ENCODE measurements at regions not wholly inside any gene's neighbourhood (a gene's known extent, or its start where the extent isn't known, plus 50 kb on each side); places are given as distances from the start of the nearest gene placed in this dataset.
"Not testable (repeated sequence)": the region's sequence is repeated elsewhere in the genome, so short reads cannot be mapped to it uniquely, and the experiment has no call there.

DNA sequence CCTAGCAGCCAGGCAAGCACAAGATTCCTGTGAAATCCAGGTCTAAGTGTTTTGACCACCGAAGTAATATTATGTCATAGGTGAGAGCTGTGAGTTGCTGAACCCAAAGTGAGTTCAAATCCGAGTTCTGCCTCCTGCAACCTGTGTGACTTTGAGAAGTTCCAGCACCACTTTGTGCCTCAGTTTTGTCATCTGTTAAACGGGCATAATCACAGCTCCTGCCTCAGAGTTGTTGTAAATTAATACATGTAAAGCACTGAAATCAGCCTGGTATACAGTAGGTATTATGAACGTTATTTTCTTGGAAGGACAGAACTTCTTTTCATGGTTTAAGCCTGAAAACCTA lies 152.5 kb upstream of the ALDH3B2 start:
- not testable (repeated sequence) for H3K9me3 Mint-ChIP-seq (ENCODE audit: unreplicated experiment); H3K27me3 Mint-ChIP-seq (ENCODE audit: unreplicated experiment); DNase-seq; H3K4me3 Mint-ChIP-seq (ENCODE audit: unreplicated experiment); H3K36me3 Mint-ChIP-seq (ENCODE audit: unreplicated experiment); H3K27ac Mint-ChIP-seq (ENCODE audit: unreplicated experiment)
- H3K4me1 Mint-ChIP-seq (ENCODE audit: low read depth, unreplicated experiment): peaks cover 11% of the 10 kb centered on the region

DNA sequence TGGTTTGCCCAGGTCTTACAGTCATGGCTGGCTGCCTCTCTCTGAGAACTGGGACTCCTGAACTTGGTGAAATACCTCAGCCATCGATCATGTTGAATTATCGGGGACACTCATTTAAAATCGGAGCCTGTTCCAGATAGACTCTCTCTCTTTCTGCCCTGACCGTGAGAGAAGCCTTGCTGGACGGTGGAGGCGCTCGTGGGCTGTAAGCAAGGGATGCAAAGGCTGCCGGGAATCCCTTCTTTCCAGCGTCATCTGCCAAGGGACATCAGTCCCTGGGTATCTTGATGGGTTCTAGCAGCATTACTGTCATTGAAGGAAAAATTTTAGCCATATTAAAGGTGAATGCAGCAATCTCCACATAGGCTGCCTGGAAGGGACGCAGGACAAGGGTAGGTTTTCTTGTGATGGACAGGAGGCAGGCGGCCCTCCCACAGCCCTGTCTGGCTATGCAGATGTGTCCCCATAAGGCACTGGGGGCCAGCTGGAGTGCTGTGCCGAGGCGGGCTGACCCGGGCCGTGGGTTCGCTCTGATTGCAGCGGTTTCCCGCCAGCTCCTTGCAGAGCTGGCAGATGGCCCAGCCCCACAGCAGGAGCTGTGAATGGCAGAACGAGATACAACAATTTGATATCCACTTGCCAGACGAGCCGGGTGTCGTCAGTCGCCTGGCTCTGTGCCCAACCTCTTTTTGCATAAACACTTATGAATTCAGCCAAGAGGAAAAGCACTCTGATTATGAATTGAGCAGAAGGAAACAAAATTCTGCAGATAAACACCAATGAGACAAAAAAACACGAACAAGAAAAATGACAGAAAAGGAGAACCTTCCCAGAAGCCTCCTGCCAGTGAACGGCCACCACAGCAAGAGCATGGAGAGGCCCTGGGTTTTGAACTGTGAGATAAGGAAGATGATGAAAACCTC lies 151.9 kb upstream of the ALDH3B2 start:
- not testable (repeated sequence) for H3K27me3 Mint-ChIP-seq (ENCODE audit: unreplicated experiment); H3K9me3 Mint-ChIP-seq (ENCODE audit: unreplicated experiment); H3K36me3 Mint-ChIP-seq (ENCODE audit: unreplicated experiment)
- peak; percentile 59 for DNase-seq
- Mint-ChIP-seq H3K27ac (ENCODE audit: unreplicated experiment) (peak overlapping the region; percentile 57), H3K4me1 (ENCODE audit: low read depth, unreplicated experiment) (peaks cover 11% of the 10 kb centered on the region), H3K4me3 (ENCODE audit: unreplicated experiment) (peak overlapping the region; percentile 2)

- not testable (repeated sequence) for H3K4me3 Mint-ChIP-seq (ENCODE audit: unreplicated experiment); H3K9me3 Mint-ChIP-seq (ENCODE audit: unreplicated experiment); H3K4me1 Mint-ChIP-seq (ENCODE audit: low read depth, unreplicated experiment); DNase-seq; H3K27me3 Mint-ChIP-seq (ENCODE audit: unreplicated experiment); H3K36me3 Mint-ChIP-seq (ENCODE audit: unreplicated experiment); H3K27ac Mint-ChIP-seq (ENCODE audit: unreplicated experiment)
Measured at GRCh38 chr11:67824861-67825260, 150.4 kb upstream of the ALDH3B2 start.

DNA sequence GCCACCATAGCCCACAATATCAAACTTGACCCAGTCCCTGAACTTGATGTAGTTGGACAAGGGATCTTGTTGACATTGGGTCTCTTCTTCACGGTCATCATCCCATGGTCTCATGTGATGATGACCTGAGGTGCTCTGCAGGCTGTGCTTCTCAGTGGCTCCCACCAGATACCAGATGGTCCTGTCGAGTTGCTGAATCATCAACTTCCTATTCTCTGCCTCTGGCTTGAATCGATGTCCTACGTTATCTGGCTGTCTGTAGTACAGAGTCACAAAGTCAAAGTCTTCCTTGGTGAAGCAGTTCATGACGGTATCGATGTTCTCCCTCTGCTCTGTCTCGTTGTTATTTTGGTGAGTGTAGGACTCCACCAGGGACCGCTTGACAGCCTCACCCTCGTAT lies 145.7 kb upstream of the ALDH3B2 start:
- H3K9me3 Mint-ChIP-seq (ENCODE audit: unreplicated experiment): peaks cover 2% of the 10 kb centered on the region
- no peak overlapping the region for H3K4me3 Mint-ChIP-seq (ENCODE audit: unreplicated experiment)
- no peaks in the 10 kb centered on the region for H3K4me1 Mint-ChIP-seq (ENCODE audit: low read depth, unreplicated experiment)
- H3K27ac Mint-ChIP-seq (ENCODE audit: unreplicated experiment): no peak overlapping the region
- DNase-seq: no peak
- H3K27me3 Mint-ChIP-seq (ENCODE audit: unreplicated experiment): peaks cover 3% of the 10 kb centered on the region
- no peak for TF ChIP-seq CTCF (IDR thresholded peaks at IDR 0.05; ENCODE audit: partially characterized antibody, unreplicated experiment)
- H3K36me3 Mint-ChIP-seq (ENCODE audit: unreplicated experiment): no peaks in the 10 kb centered on the region

- not testable (repeated sequence) for DNase-seq; H3K27ac Mint-ChIP-seq (ENCODE audit: unreplicated experiment); H3K4me3 Mint-ChIP-seq (ENCODE audit: unreplicated experiment); H3K4me1 Mint-ChIP-seq (ENCODE audit: low read depth, unreplicated experiment); H3K9me3 Mint-ChIP-seq (ENCODE audit: unreplicated experiment); H3K27me3 Mint-ChIP-seq (ENCODE audit: unreplicated experiment); H3K36me3 Mint-ChIP-seq (ENCODE audit: unreplicated experiment)
Measured at GRCh38 chr11:67817558-67817957, 143.1 kb upstream of the ALDH3B2 start.

- Mint-ChIP-seq H3K9me3 (ENCODE audit: unreplicated experiment) (peaks cover 12% of the 10 kb centered on the region), H3K4me1 (ENCODE audit: low read depth, unreplicated experiment) (peaks cover 16% of the 10 kb centered on the region), H3K27me3 (ENCODE audit: unreplicated experiment) (peaks cover 12% of the 10 kb centered on the region), H3K27ac (ENCODE audit: unreplicated experiment) (peak overlapping the region; percentile 62)
- H3K4me3 Mint-ChIP-seq (ENCODE audit: unreplicated experiment); H3K36me3 Mint-ChIP-seq (ENCODE audit: unreplicated experiment); DNase-seq: not testable (repeated sequence)
Measured at GRCh38 chr11:67809301-67809700, 134.9 kb upstream of the ALDH3B2 start.

DNA sequence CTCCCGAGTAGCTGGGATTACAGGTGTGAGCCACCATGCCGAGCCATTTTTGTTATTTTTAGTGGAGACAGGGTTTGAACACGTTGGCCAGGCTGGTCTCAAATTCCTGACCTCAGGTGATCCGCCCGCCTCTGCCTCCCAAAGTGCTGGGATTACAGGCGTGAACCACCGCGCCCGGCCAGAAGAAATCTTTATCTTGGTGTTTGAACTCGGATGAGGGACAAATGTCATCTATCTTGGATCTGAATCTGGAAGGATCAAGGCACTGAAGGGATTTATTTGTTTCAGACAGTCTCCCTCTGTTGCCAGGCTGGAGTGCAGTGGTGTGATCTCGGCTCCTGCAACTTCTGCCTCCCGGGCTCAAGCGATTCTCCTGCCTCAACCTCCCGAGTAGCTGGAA lies 133.5 kb upstream of the ALDH3B2 start:
- H3K4me3 Mint-ChIP-seq (ENCODE audit: unreplicated experiment): not testable (repeated sequence)

DNA sequence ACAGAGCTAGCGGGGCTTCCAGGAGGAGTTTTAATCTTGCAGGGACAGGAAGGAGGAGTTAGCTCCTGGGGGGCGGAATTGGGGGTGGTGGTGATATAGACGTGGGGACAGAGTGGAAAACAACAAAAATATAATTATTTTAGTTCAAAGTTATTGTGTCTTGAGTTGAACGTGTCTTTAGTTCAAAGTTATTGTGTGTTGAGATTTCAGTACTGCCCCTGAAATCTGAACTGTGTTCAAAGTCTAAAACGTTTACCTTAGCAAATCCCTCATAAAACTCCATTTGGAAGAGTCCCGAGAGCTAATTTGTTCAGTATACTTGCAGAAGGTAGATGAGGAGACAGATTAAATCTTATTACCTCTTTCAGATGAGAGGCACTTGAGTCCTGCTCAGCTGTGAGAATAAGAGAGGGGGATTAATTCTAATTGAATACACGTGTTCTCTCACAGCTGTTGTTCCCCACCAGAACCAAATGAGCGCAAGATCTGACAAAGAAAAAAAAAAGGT lies 132.4 kb upstream of the ALDH3B2 start:
- peak overlapping the region; percentile 85 for H3K27ac Mint-ChIP-seq (ENCODE audit: unreplicated experiment)

More for the DNA sequence above, 133.5 kb upstream of the ALDH3B2 start:
- not testable (repeated sequence) for H3K27ac Mint-ChIP-seq (ENCODE audit: unreplicated experiment); H3K36me3 Mint-ChIP-seq (ENCODE audit: unreplicated experiment); DNase-seq
- H3K4me1 Mint-ChIP-seq (ENCODE audit: low read depth, unreplicated experiment): peaks cover 19% of the 10 kb centered on the region
- H3K9me3 Mint-ChIP-seq (ENCODE audit: unreplicated experiment): peaks cover 18% of the 10 kb centered on the region
- peaks cover 12% of the 10 kb centered on the region for H3K27me3 Mint-ChIP-seq (ENCODE audit: unreplicated experiment)

DNA sequence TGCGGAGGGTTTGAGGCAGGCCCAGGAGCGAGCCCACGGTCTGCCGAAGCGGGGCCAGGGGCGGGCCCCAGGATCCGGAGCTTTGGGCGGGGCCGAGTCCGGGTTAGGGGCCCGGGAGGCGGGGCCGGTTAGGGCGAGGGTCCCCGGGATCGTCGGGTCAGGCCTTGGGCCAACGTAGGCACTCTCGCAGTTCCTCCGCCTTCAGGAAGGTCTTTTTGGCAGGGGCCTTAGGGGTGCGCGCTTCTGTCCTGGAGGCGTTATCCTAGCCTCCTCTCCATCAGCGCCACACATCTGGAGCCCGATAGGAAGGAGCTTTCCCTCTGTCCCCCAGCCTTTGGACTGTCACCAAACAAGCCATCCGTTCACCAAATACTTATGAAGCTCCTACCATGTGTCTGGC lies 131.8 kb upstream of the ALDH3B2 start:
- not testable (repeated sequence) for DNase-seq
- H3K27ac Mint-ChIP-seq (ENCODE audit: unreplicated experiment): peak overlapping the region; percentile 85

More for the DNA sequence above, 132.4 kb upstream of the ALDH3B2 start:
- peaks cover 16% of the 10 kb centered on the region for H3K4me1 Mint-ChIP-seq (ENCODE audit: low read depth, unreplicated experiment)
- peaks cover 12% of the 10 kb centered on the region for H3K27me3 Mint-ChIP-seq (ENCODE audit: unreplicated experiment)
- H3K4me3 Mint-ChIP-seq (ENCODE audit: unreplicated experiment): peak overlapping the region; percentile 80
- H3K36me3 Mint-ChIP-seq (ENCODE audit: unreplicated experiment); DNase-seq: not testable (repeated sequence)
- peaks cover 18% of the 10 kb centered on the region for H3K9me3 Mint-ChIP-seq (ENCODE audit: unreplicated experiment)

GRCh38 chr11:67805253-67806126 lies 131.1 kb upstream of the ALDH3B2 start:
- not testable (repeated sequence) for H3K36me3 Mint-ChIP-seq (ENCODE audit: unreplicated experiment); H3K27me3 Mint-ChIP-seq (ENCODE audit: unreplicated experiment)
- DNase-seq: peak; percentile 99
- Mint-ChIP-seq H3K4me3 (ENCODE audit: unreplicated experiment) (peak overlapping the region; percentile 84), H3K27ac (ENCODE audit: unreplicated experiment) (peak overlapping the region; percentile 96), H3K4me1 (ENCODE audit: low read depth, unreplicated experiment) (peaks cover 13% of the 10 kb centered on the region), H3K9me3 (ENCODE audit: unreplicated experiment) (peaks cover 10% of the 10 kb centered on the region)

More for the DNA sequence above, 131.8 kb upstream of the ALDH3B2 start:
- H3K4me3 Mint-ChIP-seq (ENCODE audit: unreplicated experiment): peak overlapping the region; percentile 80
- peaks cover 13% of the 10 kb centered on the region for H3K4me1 Mint-ChIP-seq (ENCODE audit: low read depth, unreplicated experiment)
- H3K9me3 Mint-ChIP-seq (ENCODE audit: unreplicated experiment): peaks cover 15% of the 10 kb centered on the region
- not testable (repeated sequence) for H3K36me3 Mint-ChIP-seq (ENCODE audit: unreplicated experiment)
- H3K27me3 Mint-ChIP-seq (ENCODE audit: unreplicated experiment): peaks cover 10% of the 10 kb centered on the region
